Neural progenitor cell (in vitro differentiated cells): ENCODE measurements at regions not wholly inside any gene's neighbourhood (a gene's known extent, or its start where the extent isn't known, plus 50 kb on each side); places are given as distances from the start of the nearest gene placed in this dataset.

Source experiments
- EZH2 ChIP-seq: fragments of 200-600 bp; sonication (generic); IDR thresholded peaks from 2 replicates; pipeline ENCODE4 v1.6.1; 2017; ENCODE audit warnings: antibody characterized with exemption, mild to moderate bottlenecking, moderate library complexity
- EZH2phosphoT487 ChIP-seq: fragments of 200-600 bp; sonication (generic); IDR thresholded peaks from 2 replicates; pipeline ENCODE4 v1.6.1; 2017; ENCODE audit warnings: antibody characterized with exemption
- TF ChIP-seq, protein P1 (sequence below): fragments of 200-600 bp; sonication (generic); IDR thresholded peaks from 2 replicates; pipeline ENCODE4 v1.5.1; 2017; ENCODE audit warnings: antibody characterized with exemption, mild to moderate bottlenecking

DNA sequence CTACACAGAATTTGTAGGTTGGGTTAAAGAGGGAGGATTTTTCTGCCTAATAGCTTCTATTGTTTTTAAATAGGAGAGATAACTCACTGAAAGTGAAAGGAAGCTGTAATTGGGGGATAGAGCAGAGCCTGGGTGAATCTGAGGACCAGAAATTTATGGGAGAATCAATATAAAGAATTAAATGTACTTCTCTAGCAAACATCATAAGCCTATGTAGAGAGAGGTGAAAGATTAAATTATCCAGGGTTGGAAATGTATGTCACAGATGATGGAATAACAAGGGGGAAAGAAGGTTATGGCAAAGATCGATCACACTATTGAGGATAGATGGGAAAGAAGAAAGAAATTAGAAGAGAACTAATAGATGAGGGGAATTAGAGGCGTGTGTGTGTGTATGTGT is 104.4 kb upstream of the DCAF8L1 start:
- no peak for TF ChIP-seq EZH2
- TF ChIP-seq, protein P1, sequence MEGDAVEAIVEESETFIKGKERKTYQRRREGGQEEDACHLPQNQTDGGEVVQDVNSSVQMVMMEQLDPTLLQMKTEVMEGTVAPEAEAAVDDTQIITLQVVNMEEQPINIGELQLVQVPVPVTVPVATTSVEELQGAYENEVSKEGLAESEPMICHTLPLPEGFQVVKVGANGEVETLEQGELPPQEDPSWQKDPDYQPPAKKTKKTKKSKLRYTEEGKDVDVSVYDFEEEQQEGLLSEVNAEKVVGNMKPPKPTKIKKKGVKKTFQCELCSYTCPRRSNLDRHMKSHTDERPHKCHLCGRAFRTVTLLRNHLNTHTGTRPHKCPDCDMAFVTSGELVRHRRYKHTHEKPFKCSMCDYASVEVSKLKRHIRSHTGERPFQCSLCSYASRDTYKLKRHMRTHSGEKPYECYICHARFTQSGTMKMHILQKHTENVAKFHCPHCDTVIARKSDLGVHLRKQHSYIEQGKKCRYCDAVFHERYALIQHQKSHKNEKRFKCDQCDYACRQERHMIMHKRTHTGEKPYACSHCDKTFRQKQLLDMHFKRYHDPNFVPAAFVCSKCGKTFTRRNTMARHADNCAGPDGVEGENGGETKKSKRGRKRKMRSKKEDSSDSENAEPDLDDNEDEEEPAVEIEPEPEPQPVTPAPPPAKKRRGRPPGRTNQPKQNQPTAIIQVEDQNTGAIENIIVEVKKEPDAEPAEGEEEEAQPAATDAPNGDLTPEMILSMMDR: no peak
- TF ChIP-seq EZH2phosphoT487: no peak
